A549 (cell line): ENCODE measurements at regions not wholly inside any gene's neighbourhood (a gene's known extent, or its start where the extent isn't known, plus 50 kb on each side); places are given as distances from the start of the nearest gene placed in this dataset.

Experiments used
- HDAC2 ChIP-seq: fragments of 200-600 bp; sonication (generic); IDR thresholded peaks from 2 replicates; pipeline ENCODE4 v1.6.1; 2016
- MAZ ChIP-seq: fragments of 150-350 bp; IDR thresholded peaks from 2 replicates; pipeline ENCODE4 v1.6.1; 2014; ENCODE audit warnings: antibody characterized with exemption, low read depth, low read length, borderline replicate concordance
- MYC ChIP-seq: IDR thresholded peaks from 2 replicates; pipeline ENCODE4 v1.6.1; 2012; ENCODE audit warnings: mild to moderate bottlenecking, inconsistent platforms, low read length, improper control_type of control experiment, borderline replicate concordance
- POLR2A ChIP-seq: IDR thresholded peaks from 2 replicates; pipeline ENCODE4 v1.6.1; 2012; ENCODE audit warnings: mild to moderate bottlenecking, low read length

DNA sequence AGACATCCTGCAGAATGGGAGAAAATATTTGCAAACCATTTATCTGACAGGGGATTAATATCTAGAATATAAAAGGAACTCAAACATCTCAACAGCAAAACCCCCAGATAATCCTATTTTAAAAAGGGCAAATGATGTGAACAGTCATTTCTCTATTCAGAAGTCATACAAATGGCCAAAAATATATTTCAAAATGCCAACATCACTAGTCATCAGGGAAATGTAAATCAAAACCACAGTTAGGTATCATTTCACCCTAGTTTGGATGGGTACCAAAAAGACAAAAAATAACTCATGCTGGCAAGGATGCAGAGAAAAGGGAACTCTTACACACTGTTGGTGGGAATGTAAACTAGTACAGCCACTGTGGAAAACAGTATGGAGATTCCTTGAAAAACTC lies 70.0 kb downstream of the TBR1 start:
- TF ChIP-seq MAZ (no peak), MYC (no peak), POLR2A (no peak), HDAC2 (no peak)
